OCI-LY7 (cell line): ENCODE measurements at regions not wholly inside any gene's neighbourhood (a gene's known extent, or its start where the extent isn't known, plus 50 kb on each side); places are given as distances from the start of the nearest gene placed in this dataset.

Source experiments
- BruUV-seq: library from RNA; stranded (reverse); fragments of 400-500 nt; replicated peaks from 2 replicates; lab custom pipeline; 2021; lab: Mats Ljungman, UMichigan
- CTCF ChIA-PET: fragments of 300-600 bp; sonication (Branson Sonifier 250); formaldehyde crosslinking; loops from one replicate; lab custom pipeline; 2022; ENCODE audit warnings: antibody characterized with exemption; ENCODE audit not compliant: unreplicated experiment; lab: Charles Lee
- POLR2A ChIA-PET: fragments of 300-600 bp; sonication (Branson Sonifier 250); formaldehyde crosslinking; loops from one replicate; lab custom pipeline; 2022; ENCODE audit warnings: antibody characterized with exemption; lab: Charles Lee
- DNase-seq: peaks from one replicate; pipeline ENCODE4 v3.0.0-alpha.2; 2015; ENCODE audit warnings: low spot score
- H2AFZ ChIP-seq: fragments of 200-600 bp; sonication (generic), shearing (Covaris generic); 2 replicates; pipeline ENCODE4 v1.6.1; 2014; ENCODE audit warnings: mild to moderate bottlenecking, antibody characterized with exemption, low read length, moderate library complexity
- H3K27ac ChIP-seq: fragments of 200-600 bp; sonication (generic); 2 replicates; pipeline ENCODE4 v1.5.1; 2014; ENCODE audit warnings: mixed run types, low read depth, mild to moderate bottlenecking, moderate library complexity, low read length, inconsistent platforms; ENCODE audit not compliant: poor library complexity, severe bottlenecking
- H3K36me3 ChIP-seq: fragments of 200-600 bp; sonication (generic); 2 replicates; pipeline ENCODE4 v1.6.1; 2014; ENCODE audit warnings: mild to moderate bottlenecking, antibody characterized with exemption, low read length, moderate library complexity, mixed read lengths; ENCODE audit not compliant: insufficient read depth
- H3K4me1 ChIP-seq: fragments of 200-600 bp; sonication (generic); 2 replicates; pipeline ENCODE4 v1.5.1; 2014; ENCODE audit warnings: mild to moderate bottlenecking, low read length; ENCODE audit not compliant: insufficient read depth, poor library complexity, severe bottlenecking
- H3K4me2 ChIP-seq: fragments of 200-600 bp; sonication (generic); 2 replicates; pipeline ENCODE4 v1.6.1; 2014; ENCODE audit warnings: mild to moderate bottlenecking, low read length
- H3K4me3 ChIP-seq: fragments of 200-600 bp; sonication (generic); 2 replicates; pipeline ENCODE4 v1.5.1; 2014; ENCODE audit warnings: mild to moderate bottlenecking, low read depth, low read length; ENCODE audit not compliant: poor library complexity, severe bottlenecking
- H3K79me2 ChIP-seq: fragments of 200-600 bp; sonication (generic); 2 replicates; pipeline ENCODE4 v1.6.1; 2016; ENCODE audit warnings: low read depth, mild to moderate bottlenecking, low read length, moderate library complexity, mixed read lengths; ENCODE audit not compliant: insufficient read depth
- H3K9me2 ChIP-seq: fragments of 200-600 bp; sonication (generic); 2 replicates; pipeline ENCODE4 v1.6.1; 2016; ENCODE audit warnings: mild to moderate bottlenecking, low read length, mixed read lengths; ENCODE audit not compliant: insufficient read depth
- H3K9me3 ChIP-seq: fragments of 200-600 bp; sonication (generic); 2 replicates; pipeline ENCODE4 v1.6.1; 2014; ENCODE audit warnings: mild to moderate bottlenecking, mixed run types, low read length, mixed read lengths
- H4K20me1 ChIP-seq: fragments of 200-600 bp; sonication (generic); 2 replicates; pipeline ENCODE4 v1.6.1; 2014; ENCODE audit warnings: mild to moderate bottlenecking, antibody characterized with exemption, low read length, moderate library complexity, mixed read lengths; ENCODE audit not compliant: insufficient read depth
- EZH2phosphoT487 ChIP-seq: fragments of 200-600 bp; sonication (generic); IDR thresholded peaks from 2 replicates; pipeline ENCODE4 v1.6.1; 2018; ENCODE audit warnings: low read depth, borderline replicate concordance, mild to moderate bottlenecking, mixed run types, antibody characterized with exemption, low read length, moderate library complexity, mixed read lengths
- intact Hi-C: fragments of 100-400 bp; cut with micrococcal nuclease; formaldehyde crosslinking; loops from one replicate; pipeline ENCODE4 v1.10.0; 2022; ENCODE audit not compliant: unreplicated experiment
- TF ChIP-seq, protein P1 (sequence below): fragments of 200-600 bp; sonication (generic); conservative IDR thresholded peaks from 2 replicates; pipeline ENCODE4 v1.5.1; 2014; ENCODE audit warnings: mild to moderate bottlenecking, antibody characterized with exemption, low read length, moderate library complexity, mixed read lengths

DNA sequence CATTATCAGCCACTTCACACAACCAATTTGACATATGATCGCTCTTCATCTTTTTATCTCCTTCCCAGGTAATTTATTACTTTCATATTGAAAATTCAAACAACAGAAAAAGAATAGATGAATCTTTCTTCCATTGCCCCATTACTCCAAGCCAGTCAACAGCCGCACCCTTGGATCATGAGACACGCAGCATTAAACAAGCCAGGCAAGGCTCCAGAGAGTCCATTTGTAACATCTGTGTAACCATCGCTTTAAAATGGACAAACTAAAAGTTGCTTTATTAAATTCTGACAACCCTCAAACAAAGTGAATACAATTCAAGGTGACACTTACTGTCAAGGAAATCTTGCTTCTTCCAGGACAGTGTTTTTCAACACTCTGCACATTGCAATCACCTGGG is 200.3 kb downstream of the EPM2A start:
- CTCF ChIA-PET, result no interaction called here
- no peak overlapping the region for H3K27ac ChIP-seq
- DNase-seq, result no peak
- H4K20me1 ChIP-seq, result no peaks in the 10 kb centered on the region
- POLR2A ChIA-PET, result no interaction called here
- no peak overlapping the region for H3K4me2 ChIP-seq
- no peak overlapping the region for H3K4me3 ChIP-seq
- H2AFZ ChIP-seq, result no peak overlapping the region
- no peaks in the 10 kb centered on the region for H3K79me2 ChIP-seq
- no peaks in the 10 kb centered on the region for H3K4me1 ChIP-seq
- TF ChIP-seq EZH2phosphoT487, result no peak
- TF ChIP-seq, protein P1, sequence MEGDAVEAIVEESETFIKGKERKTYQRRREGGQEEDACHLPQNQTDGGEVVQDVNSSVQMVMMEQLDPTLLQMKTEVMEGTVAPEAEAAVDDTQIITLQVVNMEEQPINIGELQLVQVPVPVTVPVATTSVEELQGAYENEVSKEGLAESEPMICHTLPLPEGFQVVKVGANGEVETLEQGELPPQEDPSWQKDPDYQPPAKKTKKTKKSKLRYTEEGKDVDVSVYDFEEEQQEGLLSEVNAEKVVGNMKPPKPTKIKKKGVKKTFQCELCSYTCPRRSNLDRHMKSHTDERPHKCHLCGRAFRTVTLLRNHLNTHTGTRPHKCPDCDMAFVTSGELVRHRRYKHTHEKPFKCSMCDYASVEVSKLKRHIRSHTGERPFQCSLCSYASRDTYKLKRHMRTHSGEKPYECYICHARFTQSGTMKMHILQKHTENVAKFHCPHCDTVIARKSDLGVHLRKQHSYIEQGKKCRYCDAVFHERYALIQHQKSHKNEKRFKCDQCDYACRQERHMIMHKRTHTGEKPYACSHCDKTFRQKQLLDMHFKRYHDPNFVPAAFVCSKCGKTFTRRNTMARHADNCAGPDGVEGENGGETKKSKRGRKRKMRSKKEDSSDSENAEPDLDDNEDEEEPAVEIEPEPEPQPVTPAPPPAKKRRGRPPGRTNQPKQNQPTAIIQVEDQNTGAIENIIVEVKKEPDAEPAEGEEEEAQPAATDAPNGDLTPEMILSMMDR, result no peak
- H3K9me2 ChIP-seq, result no peaks in the 10 kb centered on the region
- no peaks in the 10 kb centered on the region for H3K36me3 ChIP-seq
- intact Hi-C loops, result no loop called here
- H3K9me3 ChIP-seq, result no peaks in the 10 kb centered on the region
- no TSS peak for BruUV-seq

DNA sequence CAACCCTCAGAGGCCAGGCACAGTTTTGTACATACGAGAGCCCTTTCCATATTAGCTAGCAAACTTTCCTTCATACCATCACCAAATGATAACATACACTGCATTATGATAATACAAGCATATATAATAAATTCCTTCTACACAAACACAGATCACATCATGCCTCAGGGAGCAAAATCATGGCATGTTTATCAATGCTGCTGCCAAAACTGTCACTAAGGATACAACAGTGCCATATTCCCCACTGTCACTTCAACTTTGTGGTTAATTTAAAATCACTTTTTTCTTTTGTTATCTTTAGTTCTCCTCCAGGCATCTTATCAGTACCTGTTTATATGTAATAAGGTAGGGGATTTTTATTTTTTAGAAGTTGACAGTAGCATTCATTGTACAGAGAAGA is 196.3 kb downstream of the EPM2A start:
- Histone ChIP-seq H3K9me3 (no peaks in the 10 kb centered on the region), H4K20me1 (no peaks in the 10 kb centered on the region), H3K4me2 (no peak overlapping the region), H2AFZ (no peak overlapping the region), H3K36me3 (no peaks in the 10 kb centered on the region), H3K79me2 (no peaks in the 10 kb centered on the region), H3K4me3 (no peak overlapping the region), H3K4me1 (no peaks in the 10 kb centered on the region), H3K27ac (no peak overlapping the region), H3K9me2 (no peaks in the 10 kb centered on the region)
- CTCF ChIA-PET, result no interaction called here
- no TSS peak for BruUV-seq
- intact Hi-C loops, result no loop called here
- DNase-seq, result no peak
- POLR2A ChIA-PET, result interaction anchor here (0.6 kb wide), 1 partner anchor 1665 kb away, joined by 3 read pairs; no protein-coding TSS in a partner anchor
- TF ChIP-seq, protein P1, result no peak
- TF ChIP-seq EZH2phosphoT487, result no peak

DNA sequence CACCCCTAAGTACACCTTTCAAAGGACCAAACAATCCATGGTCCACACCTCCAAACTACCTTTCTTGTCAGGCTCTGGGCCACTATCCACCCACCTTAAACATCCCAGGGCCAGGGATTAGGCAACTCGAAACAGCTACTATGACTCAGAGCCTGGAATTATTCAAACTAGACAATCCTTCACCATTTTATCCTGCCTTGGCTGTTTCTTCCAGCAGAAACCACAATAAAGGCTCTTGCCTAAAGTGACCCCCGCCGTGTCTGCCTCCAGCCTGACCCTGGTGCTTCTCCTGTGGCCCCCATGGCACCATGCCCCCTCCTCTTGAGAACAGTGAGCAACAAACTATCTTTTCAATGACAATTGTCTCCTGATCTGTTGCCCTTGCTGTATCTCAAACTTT is 195.5 kb downstream of the EPM2A start:
- intact Hi-C loops, result no loop called here
- no peaks in the 10 kb centered on the region for H3K9me2 ChIP-seq
- no peaks in the 10 kb centered on the region for H3K36me3 ChIP-seq
- no peaks in the 10 kb centered on the region for H3K4me1 ChIP-seq
- no peak overlapping the region for H3K4me2 ChIP-seq
- no peak overlapping the region for H3K27ac ChIP-seq
- ChIA-PET CTCF (no interaction called here), POLR2A (no interaction called here)
- DNase-seq, result no peak
- H3K9me3 ChIP-seq, result no peaks in the 10 kb centered on the region
- H3K4me3 ChIP-seq, result no peak overlapping the region
- H3K79me2 ChIP-seq, result no peaks in the 10 kb centered on the region
- no TSS peak for BruUV-seq
- no peaks in the 10 kb centered on the region for H4K20me1 ChIP-seq
- H2AFZ ChIP-seq, result no peak overlapping the region
- TF ChIP-seq, protein P1, result no peak
- TF ChIP-seq EZH2phosphoT487, result no peak
